Keratinocyte (primary cell): ENCODE measurements at regions not wholly inside any gene's neighbourhood (a gene's known extent, or its start where the extent isn't known, plus 50 kb on each side); places are given as distances from the start of the nearest gene placed in this dataset.

ENCODE experiments used
- DNase-seq: peaks from one replicate; pipeline ENCODE4 v3.0.0-alpha.2; 2011; ENCODE audit warnings: low read depth, missing footprints, low spot score
- FAIRE-seq: peaks from 2 replicates; lab custom pipeline; 2011; peaks lifted over from hg19 to GRCh38; lab: Jason Lieb, UNC
- H2AFZ ChIP-seq: 2 replicates; pipeline ENCODE4 v1.6.0; 2012; ENCODE audit warnings: low read length, control low read depth, inconsistent platforms; ENCODE audit not compliant: control insufficient read depth
- H3K27ac ChIP-seq: 2 replicates; pipeline ENCODE4 v1.5.1; 2011; ENCODE audit warnings: low read length; ENCODE audit not compliant: control insufficient read depth, insufficient read depth
- H3K27me3 ChIP-seq: 3 replicates; pipeline ENCODE4 v1.6.0; 2011; ENCODE audit warnings: low read length; ENCODE audit not compliant: control insufficient read depth, insufficient read depth; ENCODE audit errors: extremely low read depth
- H3K36me3 ChIP-seq, 2 experiments: 2 replicates in 1 of 2; 3 replicates in 1 of 2; pipeline ENCODE4 v1.5.1; 2011; ENCODE audit warnings: low read length in 2 of 2, mild to moderate bottlenecking in 1 of 2; ENCODE audit not compliant: control insufficient read depth in 2 of 2, insufficient read depth in 2 of 2; ENCODE audit errors: extremely low read depth in 1 of 2
- H3K4me1 ChIP-seq: 3 replicates; pipeline ENCODE4 v1.5.1; 2011; ENCODE audit warnings: low read length; ENCODE audit not compliant: control insufficient read depth, insufficient read depth; ENCODE audit errors: extremely low read depth
- H3K4me2 ChIP-seq: 3 replicates; pipeline ENCODE4 v1.6.0; 2011; ENCODE audit warnings: low read depth, low read length; ENCODE audit not compliant: control insufficient read depth, insufficient read depth; ENCODE audit errors: extremely low read depth
- H3K4me3 ChIP-seq, 3 experiments: fragments of 200-600 bp in 1 of 3; sonication (generic) in 1 of 3; 2 replicates in 2 of 3; 3 replicates in 1 of 3; pipeline ENCODE4 v1.5.1; 2011 to 2016; ENCODE audit warnings: low read length in 3 of 3, mild to moderate bottlenecking in 3 of 3, control low read depth in 2 of 3, inconsistent platforms in 1 of 3, low read depth in 1 of 3, mixed read lengths in 1 of 3, mixed run types in 1 of 3, moderate library complexity in 1 of 3; ENCODE audit not compliant: control insufficient read depth in 2 of 3, insufficient read depth in 2 of 3; ENCODE audit errors: extremely low read depth in 1 of 3
- H3K79me2 ChIP-seq: 2 replicates; pipeline ENCODE4 v1.6.0; 2012; ENCODE audit warnings: low read length; ENCODE audit not compliant: control insufficient read depth, insufficient read depth
- H3K9ac ChIP-seq: 3 replicates; pipeline ENCODE4 v1.6.0; 2011; ENCODE audit warnings: low read length; ENCODE audit not compliant: control insufficient read depth, insufficient read depth; ENCODE audit errors: extremely low read depth
- H3K9me1 ChIP-seq: 3 replicates; pipeline ENCODE4 v1.6.0; 2011; ENCODE audit warnings: low read length; ENCODE audit not compliant: control insufficient read depth, insufficient read depth; ENCODE audit errors: extremely low read depth
- H3K9me3 ChIP-seq: 2 replicates; pipeline ENCODE4 v1.5.1; 2012; ENCODE audit warnings: low read depth, low read length; ENCODE audit not compliant: control insufficient read depth
- H4K20me1 ChIP-seq: 3 replicates; pipeline ENCODE4 v1.6.0; 2011; ENCODE audit warnings: low read length; ENCODE audit not compliant: control insufficient read depth, insufficient read depth; ENCODE audit errors: extremely low read depth
- EZH2 ChIP-seq: IDR thresholded peaks from one replicate; pipeline ENCODE4 v1.6.1; 2012; ENCODE audit warnings: inconsistent platforms, mild to moderate bottlenecking, low read length, moderate library complexity
- dilution Hi-C: fragments of 300-500 bp; cut with MboI; formaldehyde crosslinking; loops from one replicate; pipeline ENCODE4 v1.7.0; 2020; ENCODE audit warnings: low sequenced_read_pairs; ENCODE audit not compliant: extremely low pct_ligation_motif_present
- TF ChIP-seq, protein P1 (sequence below), 3 experiments: IDR thresholded peaks in 1 of 3; conservative IDR thresholded peaks in 1 of 3; optimal IDR thresholded peaks in 1 of 3; 2 replicates in 2 of 3; 3 replicates in 1 of 3; pipeline versions ENCODE3 to v1.5.1; 2011; ENCODE audit warnings: low read length in 3 of 3, mild to moderate bottlenecking in 3 of 3, moderate library complexity in 2 of 3, control low read depth in 1 of 3, inconsistent platforms in 1 of 3; ENCODE audit not compliant: insufficient read depth in 2 of 3; ENCODE audit errors: extremely low read depth in 1 of 3

DNA sequence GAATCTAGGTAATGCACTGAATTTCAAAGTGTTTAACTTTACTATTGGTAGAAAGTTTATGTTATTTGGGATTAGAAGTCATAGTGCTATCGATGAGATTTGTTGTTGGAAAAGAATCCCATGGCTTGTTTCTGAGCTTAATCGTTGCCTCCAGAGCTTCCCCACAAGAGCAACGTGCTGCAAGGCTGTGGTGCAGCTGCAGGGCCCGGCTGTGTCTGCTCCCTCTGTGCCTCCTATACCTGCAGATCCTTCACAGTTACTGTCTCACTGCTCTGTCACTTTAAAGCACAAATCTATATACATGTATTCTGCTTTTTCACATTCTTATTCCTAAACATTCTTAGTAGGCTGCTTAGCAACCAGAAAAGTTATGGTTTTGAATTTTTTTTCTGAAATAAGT, 826.6 kb upstream of the COBL start:
- FAIRE-seq: no peak
- H3K4me3 ChIP-seq: no peak overlapping the region
- H3K9ac ChIP-seq: no peak overlapping the region
- no peak overlapping the region for H3K27ac ChIP-seq
- dilution Hi-C loops: no loop called here
- H3K27me3 ChIP-seq: no peaks in the 10 kb centered on the region
- no peaks in the 10 kb centered on the region for H3K9me1 ChIP-seq
- H3K4me2 ChIP-seq: no peak overlapping the region
- H3K9me3 ChIP-seq: no peaks in the 10 kb centered on the region
- H3K4me1 ChIP-seq: no peaks in the 10 kb centered on the region
- no peaks in the 10 kb centered on the region for H3K79me2 ChIP-seq
- DNase-seq: no peak
- TF ChIP-seq, protein P1, sequence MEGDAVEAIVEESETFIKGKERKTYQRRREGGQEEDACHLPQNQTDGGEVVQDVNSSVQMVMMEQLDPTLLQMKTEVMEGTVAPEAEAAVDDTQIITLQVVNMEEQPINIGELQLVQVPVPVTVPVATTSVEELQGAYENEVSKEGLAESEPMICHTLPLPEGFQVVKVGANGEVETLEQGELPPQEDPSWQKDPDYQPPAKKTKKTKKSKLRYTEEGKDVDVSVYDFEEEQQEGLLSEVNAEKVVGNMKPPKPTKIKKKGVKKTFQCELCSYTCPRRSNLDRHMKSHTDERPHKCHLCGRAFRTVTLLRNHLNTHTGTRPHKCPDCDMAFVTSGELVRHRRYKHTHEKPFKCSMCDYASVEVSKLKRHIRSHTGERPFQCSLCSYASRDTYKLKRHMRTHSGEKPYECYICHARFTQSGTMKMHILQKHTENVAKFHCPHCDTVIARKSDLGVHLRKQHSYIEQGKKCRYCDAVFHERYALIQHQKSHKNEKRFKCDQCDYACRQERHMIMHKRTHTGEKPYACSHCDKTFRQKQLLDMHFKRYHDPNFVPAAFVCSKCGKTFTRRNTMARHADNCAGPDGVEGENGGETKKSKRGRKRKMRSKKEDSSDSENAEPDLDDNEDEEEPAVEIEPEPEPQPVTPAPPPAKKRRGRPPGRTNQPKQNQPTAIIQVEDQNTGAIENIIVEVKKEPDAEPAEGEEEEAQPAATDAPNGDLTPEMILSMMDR (optimal IDR thresholded peaks at IDR 0.05 in 1 of 3, IDR thresholded peaks at IDR 0.05 in 1 of 3, conservative IDR thresholded peaks at IDR 0.05 in 1 of 3; ENCODE audit: extremely low read depth in 1 of 3, insufficient read depth in 2 of 3, low read length in 3 of 3): no peak
- TF ChIP-seq EZH2: no peak
- no peaks in the 10 kb centered on the region for H4K20me1 ChIP-seq
- no peaks in the 10 kb centered on the region for H3K36me3 ChIP-seq
- H2AFZ ChIP-seq: no peak overlapping the region

DNA sequence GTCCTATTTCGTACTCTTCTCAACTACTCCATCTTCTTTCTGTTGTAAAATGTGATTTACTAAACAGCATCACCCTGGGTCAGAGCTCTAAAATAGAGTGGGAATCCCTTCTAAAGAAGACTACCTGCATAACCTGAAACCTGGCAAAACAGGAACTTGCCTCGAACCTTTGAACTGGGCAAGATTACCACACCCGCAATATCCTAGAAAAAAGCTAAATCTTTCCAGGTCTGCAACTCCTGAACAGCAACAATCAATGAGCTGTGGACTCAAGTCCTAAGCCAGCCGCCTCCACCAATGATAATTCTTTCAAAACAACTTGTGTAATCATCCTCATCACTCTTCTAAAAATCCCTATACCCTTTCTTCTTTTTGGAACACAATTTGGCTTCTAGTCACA, 824.2 kb upstream of the COBL start:
- dilution Hi-C loops: no loop called here
- no peaks in the 10 kb centered on the region for H4K20me1 ChIP-seq
- no peaks in the 10 kb centered on the region for H3K79me2 ChIP-seq
- FAIRE-seq: no peak
- H3K4me3 ChIP-seq: no peak overlapping the region
- no peak for TF ChIP-seq EZH2
- TF ChIP-seq, protein P1 (optimal IDR thresholded peaks at IDR 0.05 in 1 of 3, IDR thresholded peaks at IDR 0.05 in 1 of 3, conservative IDR thresholded peaks at IDR 0.05 in 1 of 3; ENCODE audit: extremely low read depth in 1 of 3, insufficient read depth in 2 of 3, low read length in 3 of 3): no peak
- H3K9ac ChIP-seq: no peak overlapping the region
- no peaks in the 10 kb centered on the region for H3K9me1 ChIP-seq
- H2AFZ ChIP-seq: no peak overlapping the region
- no peak overlapping the region for H3K4me2 ChIP-seq
- no peaks in the 10 kb centered on the region for H3K36me3 ChIP-seq
- H3K27me3 ChIP-seq: no peaks in the 10 kb centered on the region
- H3K9me3 ChIP-seq: no peaks in the 10 kb centered on the region
- H3K4me1 ChIP-seq: no peaks in the 10 kb centered on the region
- DNase-seq: no peak
- H3K27ac ChIP-seq: no peak overlapping the region
